HEK293T (cell line): ENCODE measurements at regions not wholly inside any gene's neighbourhood (a gene's known extent, or its start where the extent isn't known, plus 50 kb on each side); places are given as distances from the start of the nearest gene placed in this dataset.

ENCODE experiments used
- ELF4 ChIP-seq: fragments of 450-650 bp; IDR thresholded peaks from 2 replicates; pipeline ENCODE4 v1.6.1; 2017; ENCODE audit warnings: antibody characterized with exemption
- SP1 ChIP-seq: fragments of 450-650 bp; IDR thresholded peaks from 2 replicates; pipeline ENCODE4 v1.6.1; 2017
- TARDBP ChIP-seq: fragments of 450-650 bp; IDR thresholded peaks from 2 replicates; pipeline ENCODE4 v1.6.1; 2016

DNA sequence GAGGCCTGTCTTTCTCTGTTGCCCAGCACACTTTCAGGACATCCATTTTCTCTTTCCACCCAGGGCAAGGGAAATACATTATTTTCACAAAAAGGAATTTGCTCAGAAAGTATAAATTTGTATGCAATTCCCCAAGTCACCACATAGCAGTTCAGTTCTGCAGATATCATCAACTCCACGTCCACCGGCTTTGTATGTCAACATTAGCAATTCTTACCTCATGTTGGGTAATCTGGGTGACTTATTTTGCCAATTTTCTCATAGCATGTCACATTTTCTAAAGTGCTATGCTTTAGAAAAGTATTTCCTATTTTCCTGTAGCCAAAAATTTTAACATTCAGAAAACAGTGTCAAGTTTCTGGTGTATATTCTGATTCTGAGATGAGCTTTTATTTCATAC, 501.8 kb downstream of the EFNB2 start:
- TF ChIP-seq SP1 (no peak), TARDBP (no peak), ELF4 (no peak)
